KOPT-K1 (cell line): ENCODE measurements at regions not wholly inside any gene's neighbourhood (a gene's known extent, or its start where the extent isn't known, plus 50 kb on each side); places are given as distances from the start of the nearest gene placed in this dataset.

Source experiments
- H3K27ac ChIP-seq: fragments of 200-600 bp; sonication (generic); 2 replicates; pipeline ENCODE4 v1.5.1; 2016; ENCODE audit warnings: antibody characterized with exemption, mild to moderate bottlenecking, low read depth, low read length; ENCODE audit not compliant: poor library complexity, severe bottlenecking
- H3K36me3 ChIP-seq: fragments of 200-600 bp; sonication (generic); 2 replicates; pipeline ENCODE4 v1.5.1; 2017; ENCODE audit warnings: antibody characterized with exemption, mild to moderate bottlenecking, low read length, moderate library complexity; ENCODE audit not compliant: insufficient read depth
- H3K9me3 ChIP-seq: fragments of 200-600 bp; sonication (generic); 2 replicates; pipeline ENCODE4 v1.5.1; 2017; ENCODE audit warnings: antibody characterized with exemption, low read length, mild to moderate bottlenecking; ENCODE audit not compliant: insufficient read depth, poor library complexity, severe bottlenecking

DNA sequence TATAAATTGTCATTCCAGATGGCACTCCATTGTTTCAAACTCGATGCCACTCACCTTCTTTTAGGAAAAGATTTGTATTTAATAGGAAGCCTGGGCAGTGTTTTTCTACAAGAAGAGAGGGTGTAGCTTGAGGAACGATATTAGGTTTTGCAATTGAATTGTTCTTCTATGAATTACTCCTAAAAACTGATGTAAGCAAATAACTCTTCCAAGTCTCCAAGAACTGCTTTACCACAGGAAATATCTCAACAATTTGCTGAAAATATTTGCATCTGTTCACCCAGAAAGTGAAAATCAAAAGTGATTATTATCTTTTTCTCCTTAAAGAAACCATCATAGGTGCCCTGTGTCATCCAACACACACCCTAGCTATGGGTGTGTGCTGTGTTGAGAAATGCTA is 261.3 kb upstream of the MEOX2 start:
- Histone ChIP-seq H3K36me3 (no peaks in the 10 kb centered on the region), H3K27ac (no peak overlapping the region), H3K9me3 (no peaks in the 10 kb centered on the region)

DNA sequence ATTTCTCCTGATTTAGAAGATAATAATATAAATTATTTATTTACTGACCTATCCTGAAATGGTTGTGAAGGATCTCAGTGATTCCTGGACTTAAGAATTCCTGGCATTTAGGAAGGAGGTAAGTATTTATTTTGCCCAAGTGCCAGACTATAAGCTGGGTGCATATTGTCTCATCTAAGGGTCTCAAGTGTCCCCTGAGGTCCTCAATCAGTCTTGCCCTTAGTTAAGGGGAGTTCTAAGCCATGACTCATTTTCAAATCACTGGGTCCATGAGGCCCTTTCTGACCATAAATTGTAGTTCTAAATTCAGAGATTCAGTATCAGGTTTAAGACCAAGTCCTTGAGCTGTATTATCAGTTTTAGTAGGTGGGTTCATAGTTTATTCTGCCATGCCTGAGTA is 251.6 kb upstream of the MEOX2 start:
- Histone ChIP-seq H3K27ac (no peak overlapping the region), H3K36me3 (no peaks in the 10 kb centered on the region), H3K9me3 (no peaks in the 10 kb centered on the region)

DNA sequence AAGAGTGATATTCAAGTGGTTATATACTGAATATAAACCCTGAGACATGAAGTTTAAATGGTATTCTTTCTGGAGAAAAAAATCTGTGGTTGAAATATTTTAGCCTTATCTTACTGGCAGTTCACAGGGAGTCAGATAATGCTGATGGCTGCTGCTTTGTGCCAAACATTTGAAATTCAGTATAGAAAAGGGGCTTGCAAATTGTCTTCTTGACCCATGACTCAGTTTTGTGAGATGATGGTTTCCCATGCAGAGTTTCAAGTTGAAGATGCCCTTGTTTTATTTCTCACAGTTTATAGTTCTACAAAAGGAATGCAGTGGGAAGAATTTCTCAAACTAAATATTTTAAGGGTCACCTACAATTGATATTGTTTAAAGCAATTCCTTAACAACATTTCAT is 251.1 kb upstream of the MEOX2 start:
- Histone ChIP-seq H3K27ac (no peak overlapping the region), H3K9me3 (no peaks in the 10 kb centered on the region), H3K36me3 (no peaks in the 10 kb centered on the region)

DNA sequence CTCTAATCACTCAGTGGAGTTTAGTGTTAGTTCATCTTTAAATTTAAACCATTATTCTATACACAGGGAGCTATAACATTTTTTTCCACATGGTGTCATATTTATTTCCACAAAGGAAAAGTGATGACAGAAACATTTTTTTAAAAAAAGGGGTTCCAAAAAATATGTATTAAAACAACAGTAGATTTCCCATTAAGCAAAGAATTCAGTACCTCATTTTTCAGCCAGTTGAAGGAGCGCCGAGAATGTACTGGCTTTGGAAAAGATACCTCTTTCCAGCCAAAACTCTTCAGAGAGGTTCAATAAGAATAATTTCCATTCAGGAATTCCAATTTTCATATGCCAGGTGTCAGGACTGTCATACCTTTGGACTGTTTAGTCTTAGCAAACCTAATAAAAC is 250.5 kb upstream of the MEOX2 start:
- Histone ChIP-seq H3K9me3 (no peaks in the 10 kb centered on the region), H3K36me3 (no peaks in the 10 kb centered on the region), H3K27ac (no peak overlapping the region)

DNA sequence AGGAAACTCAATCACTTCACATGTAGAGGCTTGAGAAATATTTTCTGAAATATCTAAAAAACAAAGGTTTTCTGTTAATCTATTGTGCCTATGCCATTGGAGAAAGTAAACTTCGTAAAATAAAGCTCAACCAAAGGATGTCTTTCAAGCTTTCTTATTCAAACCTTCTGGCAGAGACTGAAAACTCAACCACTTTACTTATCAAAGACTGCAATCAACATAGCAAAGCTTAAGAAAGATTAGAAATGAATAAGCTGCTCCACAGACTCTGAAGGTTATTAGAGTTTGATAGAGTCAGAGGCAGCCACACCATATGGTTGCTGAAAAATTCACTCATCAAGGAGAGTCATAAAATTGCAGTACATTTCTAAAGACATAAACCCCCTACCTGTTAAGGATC is 245.8 kb upstream of the MEOX2 start:
- Histone ChIP-seq H3K9me3 (no peaks in the 10 kb centered on the region), H3K27ac (no peak overlapping the region), H3K36me3 (no peaks in the 10 kb centered on the region)

DNA sequence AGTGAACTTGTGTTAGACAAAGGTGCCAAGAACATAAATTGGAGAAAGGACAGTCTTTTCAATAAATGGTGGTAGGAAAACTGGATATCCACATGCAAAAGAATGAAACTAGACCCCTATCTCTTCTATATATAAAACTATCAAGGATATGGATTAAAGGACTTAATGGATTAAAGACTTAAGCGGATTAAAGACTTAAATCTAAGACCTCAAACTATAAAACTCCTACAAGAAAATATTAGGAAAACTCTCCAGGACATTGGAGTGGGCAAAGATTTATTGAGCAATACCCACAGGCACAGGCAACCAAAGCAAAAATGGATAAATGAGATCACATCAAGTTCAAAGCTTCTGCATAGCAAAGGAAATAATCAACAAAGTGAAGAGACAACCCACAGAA is 242.9 kb upstream of the MEOX2 start:
- no peak overlapping the region for H3K27ac ChIP-seq
- H3K9me3 ChIP-seq, result no peaks in the 10 kb centered on the region
- no peaks in the 10 kb centered on the region for H3K36me3 ChIP-seq

DNA sequence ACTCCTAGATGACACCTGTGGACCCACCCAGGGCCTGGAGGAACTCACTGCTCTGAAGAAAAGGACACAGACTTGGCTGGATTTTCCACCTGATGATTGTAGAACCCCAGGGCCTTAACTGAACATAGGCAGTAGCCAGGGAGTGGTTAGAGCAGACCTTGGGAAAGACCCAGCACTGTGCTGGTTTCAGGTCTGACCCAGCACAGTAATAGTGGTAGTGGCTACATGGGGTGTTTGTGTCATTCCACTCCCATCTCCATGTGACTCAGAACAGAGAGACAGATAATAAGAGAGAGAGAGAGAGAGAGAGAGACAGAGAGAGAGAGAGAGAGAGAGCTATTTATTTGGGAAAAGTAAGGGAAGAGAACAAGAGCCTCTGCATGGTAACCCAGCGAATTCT is 239.1 kb upstream of the MEOX2 start:
- no peaks in the 10 kb centered on the region for H3K9me3 ChIP-seq
- no peaks in the 10 kb centered on the region for H3K36me3 ChIP-seq
- H3K27ac ChIP-seq, result no peak overlapping the region

DNA sequence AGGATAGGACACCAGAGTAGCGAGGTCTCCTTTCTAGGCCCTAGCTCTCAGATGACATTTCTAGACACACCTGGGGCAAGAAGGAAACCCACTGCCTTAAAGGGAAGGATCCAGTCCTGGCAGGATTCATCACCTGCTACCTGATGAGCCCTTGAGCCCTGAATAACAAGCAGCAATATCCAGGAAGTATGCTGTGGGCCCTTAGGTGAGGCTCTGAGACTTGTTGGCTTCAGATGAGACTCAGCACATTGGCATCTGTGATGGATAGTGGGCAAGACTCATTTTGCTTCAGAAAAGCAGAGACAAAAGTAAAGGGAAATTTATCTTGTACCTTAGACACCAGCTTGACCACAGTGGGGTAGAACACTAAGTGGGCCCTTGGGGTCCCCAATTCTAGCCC is 238.4 kb upstream of the MEOX2 start:
- Histone ChIP-seq H3K36me3 (no peaks in the 10 kb centered on the region), H3K27ac (no peak overlapping the region), H3K9me3 (no peaks in the 10 kb centered on the region)

DNA sequence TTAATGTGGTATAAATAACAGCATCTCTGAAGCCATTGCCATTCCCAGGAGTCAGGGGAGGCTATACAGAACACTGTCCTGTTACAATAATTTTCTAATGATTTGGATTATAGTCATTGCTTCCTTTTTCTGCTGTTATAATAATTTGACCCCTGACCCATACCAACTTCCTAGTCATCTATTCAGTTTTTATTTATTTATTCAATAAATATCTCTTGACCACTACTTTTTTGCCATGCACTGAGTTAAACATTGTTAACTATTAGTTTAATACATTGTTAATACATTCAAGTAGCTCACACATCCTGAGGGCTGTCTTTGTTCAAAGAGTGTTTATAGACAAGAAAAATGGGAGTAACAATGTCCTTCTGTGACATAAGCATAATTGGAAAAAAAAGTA is 235.5 kb upstream of the MEOX2 start:
- Histone ChIP-seq H3K36me3 (no peaks in the 10 kb centered on the region), H3K27ac (no peak overlapping the region), H3K9me3 (no peaks in the 10 kb centered on the region)

DNA sequence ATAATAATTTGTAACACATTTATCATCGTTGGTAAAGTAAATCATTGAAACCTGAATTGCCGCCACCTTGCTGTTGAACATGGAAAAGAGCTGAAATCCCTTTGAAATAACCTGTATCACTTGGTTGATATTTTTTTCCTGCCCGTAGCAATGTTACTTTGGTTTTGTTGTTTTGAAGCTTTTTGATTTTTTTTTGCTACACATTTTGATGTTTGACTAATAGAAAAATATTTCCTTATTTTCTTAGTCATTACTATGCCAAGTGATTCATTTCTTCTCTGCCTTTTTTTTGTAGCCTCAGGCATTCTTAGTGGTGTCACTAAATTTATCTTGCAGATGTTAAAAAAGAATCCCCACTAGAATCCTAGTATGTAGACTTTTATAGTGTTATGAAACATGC is 235.1 kb upstream of the MEOX2 start:
- Histone ChIP-seq H3K36me3 (no peaks in the 10 kb centered on the region), H3K27ac (no peak overlapping the region), H3K9me3 (no peaks in the 10 kb centered on the region)

DNA sequence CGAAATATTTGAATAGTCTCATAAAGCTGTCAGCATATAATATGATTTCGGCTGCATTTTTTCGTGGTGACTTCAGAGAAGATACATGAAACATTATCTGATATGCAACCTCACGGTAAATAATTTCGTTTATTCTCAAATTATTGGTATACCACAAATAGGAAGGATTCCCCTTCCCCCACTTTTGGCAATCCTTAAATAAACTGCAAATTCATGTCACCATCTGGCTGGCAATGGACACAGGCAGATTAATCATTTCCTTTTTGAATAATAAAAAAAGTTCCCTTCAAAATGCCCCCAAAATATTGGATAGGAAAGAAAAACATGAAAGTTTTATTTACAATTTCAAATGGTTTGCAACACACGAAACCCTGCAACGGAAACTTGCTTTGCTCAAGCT is 234.5 kb upstream of the MEOX2 start:
- Histone ChIP-seq H3K9me3 (no peaks in the 10 kb centered on the region), H3K27ac (no peak overlapping the region), H3K36me3 (no peaks in the 10 kb centered on the region)

DNA sequence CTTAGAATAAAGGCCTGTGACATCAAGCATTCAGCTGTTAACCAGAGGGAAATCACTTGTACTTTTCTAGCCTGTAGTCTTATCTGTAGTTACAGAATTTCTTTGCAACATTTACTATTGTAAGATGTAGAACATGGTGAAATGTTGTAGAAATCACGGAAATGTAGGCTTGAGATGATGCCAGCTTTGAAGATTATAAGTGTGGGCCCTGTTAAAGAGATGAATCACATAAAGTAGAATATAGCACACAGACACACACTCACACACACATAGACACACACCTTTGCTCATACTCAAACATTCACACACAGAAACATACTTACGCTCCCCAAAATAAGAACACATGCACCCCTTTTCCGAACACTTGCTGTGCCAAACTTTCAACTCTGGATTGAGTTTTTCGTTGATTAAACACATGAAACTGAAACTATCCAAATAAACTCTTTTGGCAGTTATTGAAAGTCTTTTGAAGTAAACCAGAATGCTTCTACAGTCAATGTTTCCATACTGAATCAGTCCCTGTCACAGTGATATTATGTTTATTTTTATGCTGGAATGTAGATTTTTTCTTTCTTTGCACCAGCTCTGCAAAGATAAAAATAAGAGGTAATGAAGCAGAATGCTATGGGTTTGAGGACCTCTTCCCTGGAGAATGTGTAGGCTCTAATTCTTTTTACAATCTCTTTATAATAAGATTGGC is 230.3 kb upstream of the MEOX2 start:
- Histone ChIP-seq H3K27ac (no peak overlapping the region), H3K36me3 (no peaks in the 10 kb centered on the region), H3K9me3 (no peaks in the 10 kb centered on the region)

DNA sequence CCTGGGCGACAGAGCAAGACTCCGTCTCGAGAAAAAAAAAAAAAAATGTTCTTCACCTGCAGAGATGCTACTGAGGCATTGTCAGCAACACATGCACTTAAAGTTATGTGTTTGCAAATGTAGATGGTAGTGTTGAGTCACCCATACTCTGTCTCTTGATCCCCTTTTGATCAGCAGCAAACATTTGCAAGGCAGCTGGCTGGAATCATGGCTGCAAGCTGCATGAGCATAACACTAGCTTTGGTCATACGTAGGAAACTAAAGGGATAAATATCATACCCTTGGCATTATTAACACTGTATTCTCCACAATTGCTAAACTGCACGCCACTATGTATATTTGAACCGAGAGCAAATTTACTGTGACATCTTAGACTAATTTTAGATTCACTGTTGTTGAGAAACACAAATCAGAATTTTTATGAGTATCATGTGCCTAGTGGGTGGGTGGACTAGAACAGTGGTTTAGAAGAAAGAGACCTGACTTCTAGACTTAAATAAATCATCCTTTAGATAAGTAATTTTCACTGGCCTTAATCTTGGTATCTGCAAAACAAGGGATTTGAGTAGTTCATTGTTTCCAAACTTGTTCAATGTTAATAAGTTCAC is 229.3 kb upstream of the MEOX2 start:
- no peaks in the 10 kb centered on the region for H3K36me3 ChIP-seq

DNA sequence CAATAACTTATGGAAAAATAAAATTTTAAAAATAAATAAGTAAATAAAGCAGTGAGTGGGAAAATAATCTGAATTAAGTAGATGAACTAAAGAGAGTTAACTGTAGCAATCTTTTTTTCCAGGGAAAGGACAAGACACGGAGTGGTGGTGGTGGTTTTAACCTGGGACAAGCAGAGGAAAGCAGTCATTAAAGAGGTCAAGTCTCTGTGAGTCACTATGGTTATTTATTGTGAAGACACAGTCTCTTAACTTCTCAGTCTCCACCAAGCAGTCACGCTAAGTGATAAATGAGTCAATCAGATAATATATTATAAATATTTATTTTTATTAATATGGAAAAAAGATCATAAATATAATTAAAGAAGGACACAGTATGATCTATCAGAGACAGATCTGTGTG is 228.1 kb upstream of the MEOX2 start:
- no peaks in the 10 kb centered on the region for H3K36me3 ChIP-seq
- no peak overlapping the region for H3K27ac ChIP-seq
- H3K9me3 ChIP-seq, result no peaks in the 10 kb centered on the region

More for the DNA sequence above, 229.3 kb upstream of the MEOX2 start:
- no peaks in the 10 kb centered on the region for H3K9me3 ChIP-seq
- H3K27ac ChIP-seq, result no peak overlapping the region

DNA sequence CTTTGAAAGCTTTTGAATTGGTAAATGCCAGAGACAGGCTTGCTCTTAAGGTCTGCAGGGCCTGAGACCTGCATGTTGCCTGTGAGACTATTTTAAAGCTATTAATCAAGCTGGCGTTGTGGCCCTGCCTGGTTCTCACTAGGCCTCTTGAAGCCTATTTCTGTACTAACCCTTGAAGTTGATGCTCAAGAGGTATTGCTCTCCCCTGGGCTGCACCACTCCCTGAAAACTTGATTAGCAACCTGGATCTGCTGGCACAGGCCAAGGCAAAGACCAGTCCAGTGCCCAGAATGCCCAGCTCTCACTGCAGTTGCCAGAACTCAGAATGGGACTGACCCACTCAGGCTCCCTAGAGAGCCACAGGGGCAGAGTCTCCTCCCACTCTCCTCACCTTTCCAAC is 220.0 kb upstream of the MEOX2 start:
- H3K9me3 ChIP-seq, result no peaks in the 10 kb centered on the region
- H3K27ac ChIP-seq, result no peak overlapping the region
- H3K36me3 ChIP-seq, result no peaks in the 10 kb centered on the region

DNA sequence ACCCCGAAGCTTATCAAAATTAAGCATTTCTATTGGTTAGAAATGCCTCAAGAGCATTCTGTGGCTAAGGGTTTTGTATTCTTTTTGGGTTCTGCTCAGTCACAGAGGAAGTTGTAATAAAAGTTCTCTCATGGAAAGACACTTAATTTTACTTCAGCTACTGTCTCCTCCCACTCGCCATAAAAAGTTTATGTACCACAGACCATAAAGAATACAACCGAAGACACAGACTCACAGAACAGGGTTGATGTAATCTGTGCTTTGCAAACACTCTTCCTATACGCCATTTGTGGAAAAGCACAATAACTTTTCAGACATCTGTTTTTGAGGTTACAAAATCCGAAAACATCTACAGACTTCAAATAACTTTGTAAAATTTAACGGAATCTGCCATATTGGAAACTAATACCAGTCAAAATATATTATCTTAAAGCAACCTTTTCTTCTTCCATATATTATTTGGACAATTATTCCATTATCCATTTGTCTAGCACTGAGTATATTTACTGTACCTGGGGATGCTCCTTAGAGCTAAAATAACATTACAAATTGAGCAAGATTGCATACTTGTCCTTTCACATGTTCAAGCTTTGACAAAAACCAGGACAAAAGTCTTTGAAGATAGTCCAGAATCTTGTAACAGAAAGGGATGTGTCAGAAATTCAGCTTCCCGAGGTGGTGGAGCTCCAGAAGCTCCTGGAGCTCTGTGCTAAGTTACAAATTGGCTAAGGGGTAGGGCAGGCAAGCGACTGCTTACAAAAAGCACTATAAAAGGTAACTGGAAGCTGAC is 219.0 kb upstream of the MEOX2 start:
- Histone ChIP-seq H3K9me3 (no peaks in the 10 kb centered on the region), H3K36me3 (no peaks in the 10 kb centered on the region), H3K27ac (no peak overlapping the region)
